ENCODE measurements at regions not wholly inside any gene's neighbourhood (a gene's known extent, or its start where the extent isn't known, plus 50 kb on each side); places are given as distances from the start of the nearest gene placed in this dataset.

GRCh38 chr2:173741759-173742158 is 223.4 kb downstream of the SP3 start:
- ChIA-PET POLR2A (no interaction called here), CTCF (no interaction called here)
- Mint-ChIP-seq H3K27ac (no peak overlapping the region), H3K27me3 (ENCODE audit: low read depth) (no peaks in the 10 kb centered on the region; the same call in 1 of the 2 replicates), H3K36me3 (peaks cover 3% of the 10 kb centered on the region), H3K9me3 (peaks cover 5% of the 10 kb centered on the region), H3K4me1 (peaks cover 8% of the 10 kb centered on the region), H3K4me3 (no peak overlapping the region)
- no peak for TF ChIP-seq ARID4B (CRISPR knock-in tag; IDR thresholded peaks at IDR 0.05; ENCODE audit: borderline replicate concordance)
- TF ChIP-seq SMAD4 (CRISPR knock-in tag; IDR thresholded peaks at IDR 0.05): no peak
- no peak for TF ChIP-seq ZNF138 (CRISPR knock-in tag; conservative IDR thresholded peaks at IDR 0.05)
- TF ChIP-seq ZNF423 (CRISPR knock-in tag; IDR thresholded peaks at IDR 0.05): no peak
- no peak for TF ChIP-seq NFYB (CRISPR knock-in tag; conservative IDR thresholded peaks at IDR 0.05; ENCODE audit: low read depth)
- TF ChIP-seq PRDM15 (CRISPR knock-in tag; IDR thresholded peaks at IDR 0.05): no peak
- TF ChIP-seq, protein P1, sequence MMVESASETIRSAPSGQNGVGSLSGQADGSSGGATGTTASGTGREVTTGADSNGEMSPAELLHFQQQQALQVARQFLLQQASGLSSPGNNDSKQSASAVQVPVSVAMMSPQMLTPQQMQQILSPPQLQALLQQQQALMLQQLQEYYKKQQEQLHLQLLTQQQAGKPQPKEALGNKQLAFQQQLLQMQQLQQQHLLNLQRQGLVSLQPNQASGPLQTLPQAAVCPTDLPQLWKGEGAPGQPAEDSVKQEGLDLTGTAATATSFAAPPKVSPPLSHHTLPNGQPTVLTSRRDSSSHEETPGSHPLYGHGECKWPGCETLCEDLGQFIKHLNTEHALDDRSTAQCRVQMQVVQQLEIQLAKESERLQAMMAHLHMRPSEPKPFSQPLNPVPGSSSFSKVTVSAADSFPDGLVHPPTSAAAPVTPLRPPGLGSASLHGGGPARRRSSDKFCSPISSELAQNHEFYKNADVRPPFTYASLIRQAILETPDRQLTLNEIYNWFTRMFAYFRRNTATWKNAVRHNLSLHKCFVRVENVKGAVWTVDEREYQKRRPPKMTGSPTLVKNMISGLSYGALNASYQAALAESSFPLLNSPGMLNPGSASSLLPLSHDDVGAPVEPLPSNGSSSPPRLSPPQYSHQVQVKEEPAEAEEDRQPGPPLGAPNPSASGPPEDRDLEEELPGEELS (CRISPR knock-in tag; IDR thresholded peaks at IDR 0.05): no peak
- no peak for TF ChIP-seq NFATC4 (CRISPR knock-in tag; IDR thresholded peaks at IDR 0.05)
- TF ChIP-seq AR (CRISPR knock-in tag; IDR thresholded peaks at IDR 0.05): no peak
- TF ChIP-seq, protein P2, sequence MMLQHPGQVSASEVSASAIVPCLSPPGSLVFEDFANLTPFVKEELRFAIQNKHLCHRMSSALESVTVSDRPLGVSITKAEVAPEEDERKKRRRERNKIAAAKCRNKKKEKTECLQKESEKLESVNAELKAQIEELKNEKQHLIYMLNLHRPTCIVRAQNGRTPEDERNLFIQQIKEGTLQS (CRISPR knock-in tag; conservative IDR thresholded peaks at IDR 0.05): no peak
- no peak for TF ChIP-seq JUN (CRISPR knock-in tag; IDR thresholded peaks at IDR 0.05)
- TF ChIP-seq OVOL2 (CRISPR knock-in tag; IDR thresholded peaks at IDR 0.05; ENCODE audit: borderline replicate concordance): no peak
- no peak for TF ChIP-seq IRF2 (CRISPR knock-in tag; IDR thresholded peaks at IDR 0.05; ENCODE audit: borderline replicate concordance, low read depth)
- TF ChIP-seq, protein P3, sequence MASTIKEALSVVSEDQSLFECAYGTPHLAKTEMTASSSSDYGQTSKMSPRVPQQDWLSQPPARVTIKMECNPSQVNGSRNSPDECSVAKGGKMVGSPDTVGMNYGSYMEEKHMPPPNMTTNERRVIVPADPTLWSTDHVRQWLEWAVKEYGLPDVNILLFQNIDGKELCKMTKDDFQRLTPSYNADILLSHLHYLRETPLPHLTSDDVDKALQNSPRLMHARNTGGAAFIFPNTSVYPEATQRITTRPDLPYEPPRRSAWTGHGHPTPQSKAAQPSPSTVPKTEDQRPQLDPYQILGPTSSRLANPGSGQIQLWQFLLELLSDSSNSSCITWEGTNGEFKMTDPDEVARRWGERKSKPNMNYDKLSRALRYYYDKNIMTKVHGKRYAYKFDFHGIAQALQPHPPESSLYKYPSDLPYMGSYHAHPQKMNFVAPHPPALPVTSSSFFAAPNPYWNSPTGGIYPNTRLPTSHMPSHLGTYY (CRISPR knock-in tag; IDR thresholded peaks at IDR 0.05): no peak
- no peak for DNase-seq (ENCODE audit: low spot score)
- no peak for ATAC-seq

Measured in WTC11 (cell line).